ENCODE measurements at regions not wholly inside any gene's neighbourhood (a gene's known extent, or its start where the extent isn't known, plus 50 kb on each side); places are given as distances from the start of the nearest gene placed in this dataset.
A peak's percentile ranks its signal among the peaks of the same experiment; 100 is the strongest.
"Not testable (repeated sequence)": the region's sequence is repeated elsewhere in the genome, so short reads cannot be mapped to it uniquely, and the experiment has no call there.

DNA sequence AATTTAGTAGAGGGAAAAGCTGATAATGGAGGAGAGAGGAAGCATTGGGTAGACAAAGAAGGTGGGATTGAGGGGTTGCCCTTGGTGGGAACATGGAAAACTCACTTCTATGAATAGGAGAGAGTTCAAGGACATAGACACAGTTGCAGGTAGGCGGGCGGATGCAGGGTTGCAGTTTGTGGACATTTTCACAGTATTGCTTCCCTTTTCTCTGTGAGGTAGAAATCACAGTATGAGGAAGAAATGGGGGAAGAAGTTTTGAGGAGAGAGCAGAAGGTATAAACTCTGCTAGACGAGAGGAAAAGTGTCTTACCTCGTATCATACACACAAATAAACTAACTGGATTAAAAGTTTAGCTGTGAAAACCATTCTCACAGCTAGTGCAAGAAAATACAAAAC lies 200.7 kb upstream of the ECI2 start:
- no peak overlapping the region for H3K27ac ChIP-seq
- no peak for ATAC-seq
- no peak overlapping the region for H3K4me3 ChIP-seq
- TF ChIP-seq, protein P1, sequence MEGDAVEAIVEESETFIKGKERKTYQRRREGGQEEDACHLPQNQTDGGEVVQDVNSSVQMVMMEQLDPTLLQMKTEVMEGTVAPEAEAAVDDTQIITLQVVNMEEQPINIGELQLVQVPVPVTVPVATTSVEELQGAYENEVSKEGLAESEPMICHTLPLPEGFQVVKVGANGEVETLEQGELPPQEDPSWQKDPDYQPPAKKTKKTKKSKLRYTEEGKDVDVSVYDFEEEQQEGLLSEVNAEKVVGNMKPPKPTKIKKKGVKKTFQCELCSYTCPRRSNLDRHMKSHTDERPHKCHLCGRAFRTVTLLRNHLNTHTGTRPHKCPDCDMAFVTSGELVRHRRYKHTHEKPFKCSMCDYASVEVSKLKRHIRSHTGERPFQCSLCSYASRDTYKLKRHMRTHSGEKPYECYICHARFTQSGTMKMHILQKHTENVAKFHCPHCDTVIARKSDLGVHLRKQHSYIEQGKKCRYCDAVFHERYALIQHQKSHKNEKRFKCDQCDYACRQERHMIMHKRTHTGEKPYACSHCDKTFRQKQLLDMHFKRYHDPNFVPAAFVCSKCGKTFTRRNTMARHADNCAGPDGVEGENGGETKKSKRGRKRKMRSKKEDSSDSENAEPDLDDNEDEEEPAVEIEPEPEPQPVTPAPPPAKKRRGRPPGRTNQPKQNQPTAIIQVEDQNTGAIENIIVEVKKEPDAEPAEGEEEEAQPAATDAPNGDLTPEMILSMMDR (IDR thresholded peaks at IDR 0.05), result no peak
- no peaks in the 10 kb centered on the region for H3K36me3 ChIP-seq
- intact Hi-C loops (cut with DNase I), result no loop called here
- DNase-seq, result no peak
- H3K27me3 ChIP-seq (ENCODE audit: low read depth), result no peaks in the 10 kb centered on the region
- H3K9me3 ChIP-seq, result no peaks in the 10 kb centered on the region
- H3K4me1 ChIP-seq, result no peaks in the 10 kb centered on the region

DNA sequence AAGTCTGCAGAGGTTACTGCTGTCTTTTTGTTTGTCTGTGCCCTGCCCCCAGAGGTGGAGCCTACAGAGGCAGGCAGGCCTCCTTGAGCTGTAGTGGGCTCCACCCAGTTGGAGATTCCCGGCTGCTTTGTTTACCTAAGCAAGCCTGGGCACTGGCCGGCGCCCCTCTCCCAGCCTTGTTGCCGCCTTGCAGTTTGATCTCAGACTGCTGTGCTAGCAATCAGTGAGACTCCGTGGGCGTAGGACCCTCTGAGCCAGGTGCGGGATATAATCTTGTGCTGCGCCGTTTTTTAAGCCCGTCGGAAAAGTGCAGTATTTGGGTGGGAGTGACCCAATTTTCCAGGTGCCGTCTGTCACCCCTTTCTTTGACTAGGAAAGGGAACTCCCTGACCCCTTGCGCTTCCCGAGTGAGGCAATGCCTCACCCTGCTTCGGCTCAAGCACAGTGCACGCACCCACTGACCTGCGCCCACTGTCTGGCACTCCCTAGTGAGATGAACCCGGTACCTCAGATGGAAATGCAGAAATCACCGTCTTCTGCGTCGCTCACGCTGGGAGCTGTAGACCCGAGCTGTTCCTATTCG lies 198.9 kb upstream of the ECI2 start:
- H3K9me3 ChIP-seq; ATAC-seq; H3K27me3 ChIP-seq (ENCODE audit: low read depth); H3K4me1 ChIP-seq; H3K36me3 ChIP-seq; H3K4me3 ChIP-seq; H3K27ac ChIP-seq; DNase-seq; intact Hi-C loops (cut with DNase I): not testable (repeated sequence)

DNA sequence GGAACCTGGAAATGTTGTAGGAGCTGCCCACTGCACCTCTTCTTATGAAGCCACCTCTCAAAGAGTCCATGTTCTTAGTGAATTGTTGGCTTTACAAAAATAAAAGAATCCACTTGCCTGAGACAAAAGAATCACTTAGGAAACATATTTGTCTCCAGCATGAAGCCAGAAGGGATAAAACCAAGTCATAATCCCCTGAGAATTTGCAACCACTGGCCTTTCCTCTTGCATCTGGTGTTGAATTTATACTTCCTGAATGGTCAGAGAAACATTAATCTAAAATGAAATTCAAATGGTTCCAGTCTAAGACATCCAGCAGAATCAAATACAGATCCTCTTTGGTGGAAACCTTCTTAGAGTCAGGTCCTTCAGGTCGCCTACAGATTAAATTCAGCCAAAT lies 192.5 kb upstream of the ECI2 start:
- no peak overlapping the region for H3K4me3 ChIP-seq
- TF ChIP-seq, protein P1 (IDR thresholded peaks at IDR 0.05), result no peak
- intact Hi-C loops (cut with DNase I), result no loop called here
- H3K27me3 ChIP-seq (ENCODE audit: low read depth), result no peaks in the 10 kb centered on the region
- H3K4me1 ChIP-seq, result no peaks in the 10 kb centered on the region
- ATAC-seq (no peak), DNase-seq (no peak)
- no peaks in the 10 kb centered on the region for H3K9me3 ChIP-seq
- no peak overlapping the region for H3K27ac ChIP-seq
- no peaks in the 10 kb centered on the region for H3K36me3 ChIP-seq

DNA sequence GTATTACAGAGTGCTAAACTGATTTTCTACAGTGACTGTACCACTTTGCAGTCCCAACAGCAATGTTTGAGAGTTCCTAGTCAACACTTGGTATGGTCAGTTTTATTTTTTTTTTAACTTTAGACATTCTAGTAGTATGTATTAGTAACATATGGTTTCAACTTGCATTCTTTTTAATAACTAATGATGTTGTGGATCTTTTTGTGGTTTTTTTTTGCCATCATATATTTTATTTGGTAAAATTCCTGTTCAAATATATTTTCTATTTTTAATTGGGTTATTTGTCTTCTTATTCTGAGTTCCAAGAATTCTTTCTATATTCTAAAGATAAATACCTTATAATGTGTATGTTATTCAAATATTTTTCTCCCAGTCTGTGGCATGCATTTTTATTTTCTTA lies 189.4 kb upstream of the ECI2 start:
- Histone ChIP-seq H3K4me1 (peaks cover 14% of the 10 kb centered on the region), H3K9me3 (no peaks in the 10 kb centered on the region), H3K27me3 (ENCODE audit: low read depth) (no peaks in the 10 kb centered on the region), H3K36me3 (no peaks in the 10 kb centered on the region), H3K4me3 (no peak overlapping the region), H3K27ac (no peak overlapping the region)
- no peak for ATAC-seq
- intact Hi-C loops (cut with DNase I), result no loop called here
- no peak for DNase-seq
- TF ChIP-seq, protein P1 (IDR thresholded peaks at IDR 0.05), result no peak

DNA sequence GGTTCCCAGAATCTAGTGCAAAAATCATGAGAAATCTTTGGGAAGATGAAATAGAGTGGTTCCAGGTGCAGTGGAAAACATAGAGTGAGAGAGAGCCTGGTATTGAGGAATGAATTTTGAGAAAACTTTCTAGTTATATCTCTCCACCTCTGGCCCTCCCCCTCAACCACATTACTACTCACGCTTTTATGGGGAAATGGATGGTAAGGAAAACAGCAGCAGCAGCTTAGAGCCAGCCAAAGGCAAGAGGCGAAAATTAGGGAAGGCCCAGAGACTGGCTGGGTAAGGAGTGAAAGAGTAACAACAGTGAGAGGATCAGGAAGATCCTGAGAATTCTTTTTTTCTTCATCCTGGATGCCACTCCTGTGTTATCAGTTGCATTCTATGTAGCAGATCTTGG lies 187.9 kb upstream of the ECI2 start:
- Histone ChIP-seq H3K27ac (no peak overlapping the region), H3K27me3 (ENCODE audit: low read depth) (no peaks in the 10 kb centered on the region), H3K9me3 (no peaks in the 10 kb centered on the region), H3K36me3 (no peaks in the 10 kb centered on the region), H3K4me1 (peaks cover 19% of the 10 kb centered on the region), H3K4me3 (no peak overlapping the region)
- DNase-seq (no peak), ATAC-seq (peak in 1 of 2 donors; percentile 51)
- intact Hi-C loops (cut with DNase I), result no loop called here
- TF ChIP-seq, protein P1 (IDR thresholded peaks at IDR 0.05), result no peak

DNA sequence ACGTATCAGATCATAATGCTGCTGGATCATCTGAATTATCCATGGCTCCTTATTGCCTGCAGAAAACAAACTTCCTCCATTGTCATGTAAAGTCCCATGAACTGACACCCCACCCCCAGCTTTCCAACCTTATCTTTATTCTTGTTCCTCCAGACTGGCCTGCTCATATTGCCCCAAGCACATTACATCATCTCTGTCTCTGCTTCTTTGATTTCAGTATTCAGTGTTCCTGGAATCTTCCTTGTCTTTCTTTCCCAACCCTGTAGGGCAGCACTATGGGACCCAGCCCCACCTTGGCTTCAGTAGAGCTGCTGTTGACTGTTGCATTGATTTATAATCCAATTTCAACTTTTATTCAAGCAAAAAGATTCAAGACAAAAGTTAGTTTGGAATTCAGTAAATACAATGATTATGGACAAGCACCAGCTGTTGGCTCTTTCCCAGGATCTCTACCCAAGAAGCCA lies 187.5 kb upstream of the ECI2 start:
- Histone ChIP-seq H3K4me3 (no peak overlapping the region), H3K27me3 (ENCODE audit: low read depth) (no peaks in the 10 kb centered on the region), H3K9me3 (no peaks in the 10 kb centered on the region), H3K36me3 (no peaks in the 10 kb centered on the region), H3K27ac (no peak overlapping the region), H3K4me1 (peaks cover 24% of the 10 kb centered on the region)
- TF ChIP-seq, protein P1 (IDR thresholded peaks at IDR 0.05), result no peak
- no peak for DNase-seq
- peak in 1 of 2 donors; percentile 73 for ATAC-seq
- intact Hi-C loops (cut with DNase I), result no loop called here
